Astrocyte of the spinal cord (primary cell): ENCODE measurements at regions not wholly inside any gene's neighbourhood (a gene's known extent, or its start where the extent isn't known, plus 50 kb on each side); places are given as distances from the start of the nearest gene placed in this dataset.

Source experiments
- DNase-seq: peaks from one replicate; pipeline ENCODE4 v3.0.0; 2011; ENCODE audit warnings: low read depth, low spot score
- H3K4me3 ChIP-seq: 2 replicates; pipeline ENCODE4 v1.5.1; 2011; ENCODE audit warnings: low read depth, mild to moderate bottlenecking, low read length, moderate library complexity
- CTCF ChIP-seq: IDR thresholded peaks from 2 replicates; pipeline ENCODE4 v1.5.1; 2012; ENCODE audit warnings: low read depth, mild to moderate bottlenecking, low read length, inconsistent platforms
- in situ Hi-C: cut with HindIII; loops from 2 replicates; pipeline ENCODE4 v1.10.0; 2017; ENCODE audit warnings: low sequenced_read_pairs

- no peak for TF ChIP-seq CTCF
- H3K4me3 ChIP-seq, result no peak overlapping the region
- in situ Hi-C loops, result no loop called here
- DNase-seq, result no peak
These were observed 95.1 kb upstream of the DACH1 start for GRCh38 chr13:71962126-71962525.

DNA sequence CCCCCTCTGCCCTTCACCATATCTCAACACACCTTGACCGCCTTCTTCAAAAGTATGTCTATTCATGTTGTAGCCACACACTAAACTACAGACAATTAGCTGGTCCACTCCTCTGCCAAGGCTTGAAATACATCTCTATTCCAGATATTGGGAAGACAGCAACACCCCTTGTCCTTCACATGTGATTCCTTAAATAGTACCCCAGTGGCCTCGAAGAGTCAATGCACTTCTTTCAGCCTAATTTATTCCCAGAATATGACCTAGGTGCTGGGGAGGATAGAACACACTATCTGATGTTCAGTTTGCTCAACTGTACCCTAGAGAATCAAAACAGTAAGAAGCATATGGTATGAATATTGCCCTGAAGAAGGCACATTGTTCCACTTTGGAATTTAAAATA, 82.4 kb upstream of the DACH1 start:
- no peak for TF ChIP-seq CTCF
- no peak for DNase-seq
- no peak overlapping the region for H3K4me3 ChIP-seq
- in situ Hi-C loops, result no loop called here

DNA sequence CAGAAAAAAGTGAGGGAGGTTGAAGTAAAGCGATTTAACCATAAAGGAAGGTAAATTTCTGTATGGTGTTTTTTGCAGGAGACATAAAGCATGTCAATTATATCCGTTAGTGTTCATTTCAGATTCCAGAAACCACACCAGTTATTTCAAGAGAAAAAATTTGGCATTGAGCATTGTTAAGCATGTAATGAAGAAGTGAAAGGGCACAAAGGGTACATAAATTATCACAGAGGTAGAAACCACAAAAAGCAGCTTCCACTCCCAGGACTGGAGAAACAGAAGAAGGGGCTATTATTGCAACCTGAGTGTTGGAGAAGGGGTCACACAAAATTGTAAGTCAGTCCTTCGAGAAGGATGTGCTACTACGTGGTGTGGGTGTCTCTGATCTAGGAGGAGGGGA, 72.2 kb upstream of the DACH1 start:
- no peak overlapping the region for H3K4me3 ChIP-seq
- in situ Hi-C loops, result no loop called here
- no peak for TF ChIP-seq CTCF
- DNase-seq, result no peak

DNA sequence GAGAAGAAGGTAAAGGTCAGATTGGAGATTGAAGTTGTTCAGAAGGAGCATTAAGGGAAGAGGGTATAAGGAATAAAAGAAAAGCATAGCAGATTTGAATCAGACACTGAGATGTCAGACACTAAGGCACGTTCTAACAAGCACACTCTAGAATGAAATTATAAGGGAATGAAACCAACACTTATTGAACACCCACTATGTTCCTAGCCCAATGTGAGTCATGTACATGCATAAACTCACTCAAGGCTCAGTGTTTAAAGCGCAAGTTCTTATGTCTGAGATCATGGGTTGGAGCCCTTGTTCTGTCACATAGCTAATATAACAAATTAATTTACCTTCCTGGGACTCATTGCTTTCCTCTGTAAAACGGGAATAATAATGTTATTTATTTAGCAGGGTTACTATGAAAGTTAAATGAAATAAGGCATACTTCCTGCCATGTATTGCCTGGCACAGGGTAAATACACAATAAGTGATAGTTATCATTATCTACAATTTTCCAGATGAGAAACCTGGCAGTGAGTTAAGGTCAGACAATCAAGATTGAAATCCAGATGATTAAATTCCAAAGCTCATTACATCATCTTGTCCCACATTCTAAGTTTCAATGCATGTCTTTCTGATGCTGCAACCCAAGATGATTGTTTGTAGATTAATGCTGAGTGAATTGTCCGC, 68.3 kb upstream of the DACH1 start:
- no peak overlapping the region for H3K4me3 ChIP-seq
- no peak for DNase-seq
- TF ChIP-seq CTCF, result no peak
- in situ Hi-C loops, result no loop called here

DNA sequence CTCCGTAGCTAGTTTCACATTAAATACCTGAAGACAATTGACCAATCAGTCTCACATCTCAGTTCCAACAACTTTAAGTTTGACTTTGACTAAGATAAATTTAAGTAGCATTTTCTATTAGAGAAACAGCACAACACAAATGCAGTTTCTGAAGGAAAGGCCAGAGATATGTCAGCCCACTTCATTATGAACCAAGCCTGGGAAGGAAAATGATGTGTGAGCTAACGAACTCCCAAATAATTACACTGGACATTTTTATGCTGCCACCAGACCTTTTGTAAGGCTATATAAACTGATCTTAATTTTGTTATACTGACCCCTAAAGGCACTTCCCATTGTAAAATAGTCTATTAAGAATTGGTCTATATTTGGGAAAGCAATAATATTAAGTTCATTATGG, 57.9 kb upstream of the DACH1 start:
- H3K4me3 ChIP-seq, result no peak overlapping the region
- DNase-seq, result no peak
- TF ChIP-seq CTCF, result no peak
- in situ Hi-C loops, result no loop called here

DNA sequence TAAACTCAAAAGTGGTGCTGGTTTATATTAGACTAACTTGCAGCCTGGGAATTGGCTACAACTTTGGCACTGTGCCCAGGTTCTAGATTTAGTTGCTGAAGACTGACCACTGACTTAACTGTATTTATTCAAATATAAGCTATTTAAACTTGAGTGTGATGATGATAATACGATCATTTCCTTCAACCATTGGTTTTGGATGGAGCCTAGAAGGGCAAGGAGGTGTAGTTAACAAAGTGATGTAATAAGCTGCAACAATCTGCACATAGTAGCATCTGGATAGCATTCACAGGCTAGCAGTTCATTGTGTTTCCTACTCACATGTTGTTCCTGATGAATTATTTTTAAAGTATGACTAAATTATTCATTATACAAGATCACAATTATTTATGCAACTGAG, 55.2 kb upstream of the DACH1 start:
- DNase-seq, result no peak
- in situ Hi-C loops, result no loop called here
- no peak for TF ChIP-seq CTCF
- H3K4me3 ChIP-seq, result no peak overlapping the region
